GM19324 (cell line): ENCODE measurements at regions not wholly inside any gene's neighbourhood (a gene's known extent, or its start where the extent isn't known, plus 50 kb on each side); places are given as distances from the start of the nearest gene placed in this dataset.
"Not testable (repeated sequence)": the region's sequence is repeated elsewhere in the genome, so short reads cannot be mapped to it uniquely, and the experiment has no call there.

ENCODE experiments used
- ATAC-seq: cut with Tn5 transposase; IDR thresholded peaks from one replicate; pipeline ENCODE4 v1.9.1; 2021; ENCODE audit warnings: mild to moderate bottlenecking, moderate library complexity; ENCODE audit not compliant: unreplicated experiment, low FRiP score

GRCh38 chr3:145698250-145698649, 462.7 kb downstream of the PLOD2 start:
- ATAC-seq: no peak

- ATAC-seq: no peak
Measured at GRCh38 chr3:145698749-145699148, 462.2 kb downstream of the PLOD2 start.

GRCh38 chr3:145704020-145704419, 457.0 kb downstream of the PLOD2 start:
- ATAC-seq: no peak

- ATAC-seq: not testable (repeated sequence)
Measured at GRCh38 chr3:145709779-145710178, 451.2 kb downstream of the PLOD2 start.

- ATAC-seq: no peak
Measured at GRCh38 chr3:145716519-145716918, 444.5 kb downstream of the PLOD2 start.

GRCh38 chr3:145719114-145719513, 441.9 kb downstream of the PLOD2 start:
- ATAC-seq: no peak

- no peak for ATAC-seq
Measured at GRCh38 chr3:145721273-145721805, 439.6 kb downstream of the PLOD2 start.

GRCh38 chr3:145721815-145722214, 439.2 kb downstream of the PLOD2 start:
- no peak for ATAC-seq

GRCh38 chr3:145727476-145727875, 433.5 kb downstream of the PLOD2 start:
- no peak for ATAC-seq

GRCh38 chr3:145735631-145736030, 425.4 kb downstream of the PLOD2 start:
- ATAC-seq: no peak

- no peak for ATAC-seq
Measured at GRCh38 chr3:145737952-145738351, 423.0 kb downstream of the PLOD2 start.

GRCh38 chr3:145739926-145740325, 421.1 kb downstream of the PLOD2 start:
- no peak for ATAC-seq

GRCh38 chr3:145750657-145751056, 410.3 kb downstream of the PLOD2 start:
- ATAC-seq: no peak

- no peak for ATAC-seq
Measured at GRCh38 chr3:145752576-145752975, 408.4 kb downstream of the PLOD2 start.

GRCh38 chr3:145754605-145755289, 406.2 kb downstream of the PLOD2 start:
- no peak for ATAC-seq

GRCh38 chr3:145760036-145760435, 400.9 kb downstream of the PLOD2 start:
- no peak for ATAC-seq

- ATAC-seq: no peak
Measured at GRCh38 chr3:145767909-145768308, 393.1 kb downstream of the PLOD2 start.

GRCh38 chr3:145776782-145777408, 384.1 kb downstream of the PLOD2 start:
- ATAC-seq: no peak

GRCh38 chr3:145780301-145780700, 380.7 kb downstream of the PLOD2 start:
- ATAC-seq: no peak

- ATAC-seq: no peak
Measured at GRCh38 chr3:145785668-145786067, 375.3 kb downstream of the PLOD2 start.

- no peak for ATAC-seq
Measured at GRCh38 chr3:145798007-145798406, 363.0 kb downstream of the PLOD2 start.
